H1 (cell line): ENCODE measurements at regions not wholly inside any gene's neighbourhood (a gene's known extent, or its start where the extent isn't known, plus 50 kb on each side); places are given as distances from the start of the nearest gene placed in this dataset. TPM values are rescaled to one million over a fixed set of nuclear protein-coding genes. Genes with fewer than 3 reads are reported as not detected.

Experiments
- small RNA-seq: library from polyadenylated mRNA; stranded (forward); fragments of <200 nt; extraction: miRNeasy Mini kit (QIAGEN cat#:217004); gene quantifications from one replicate; pipeline ENCODE3, GENCODE V24; 2013; ENCODE audit not compliant: insufficient read depth

Small RNAs in the stretch of these regions (small RNA-seq; reads per million reads assigned to genes)
- gene RF00019 = not detected
